AG08395 (cell line): ENCODE measurements at regions not wholly inside any gene's neighbourhood (a gene's known extent, or its start where the extent isn't known, plus 50 kb on each side); places are given as distances from the start of the nearest gene placed in this dataset.
"Not testable (repeated sequence)": the region's sequence is repeated elsewhere in the genome, so short reads cannot be mapped to it uniquely, and the experiment has no call there.

Experiments
- DNase-seq: peaks from one replicate; pipeline ENCODE4 v3.0.0; 2012; ENCODE audit warnings: mixed read lengths, low spot score

GRCh38 chr4:189823591-189823990 lies 117.1 kb upstream of the FRG1 start:
- no peak for DNase-seq

- DNase-seq: no peak
These were observed 115.2 kb upstream of the FRG1 start for GRCh38 chr4:189825466-189825865.

- no peak for DNase-seq
These were observed 114.0 kb upstream of the FRG1 start for GRCh38 chr4:189826657-189827056.

GRCh38 chr4:189828081-189828697 lies 112.5 kb upstream of the FRG1 start:
- DNase-seq: no peak

GRCh38 chr4:189832528-189832927 lies 108.1 kb upstream of the FRG1 start:
- DNase-seq: no peak

- no peak for DNase-seq
These were observed 106.1 kb upstream of the FRG1 start for GRCh38 chr4:189834616-189835015.

- DNase-seq: no peak
These were observed 105.2 kb upstream of the FRG1 start for GRCh38 chr4:189835505-189835904.

- no peak for DNase-seq
These were observed 103.2 kb upstream of the FRG1 start for GRCh38 chr4:189837471-189837870.

GRCh38 chr4:189838821-189839497 lies 101.7 kb upstream of the FRG1 start:
- peak; percentile 4 for DNase-seq

GRCh38 chr4:189840356-189840755 lies 100.3 kb upstream of the FRG1 start:
- no peak for DNase-seq

- no peak for DNase-seq
These were observed 97.2 kb upstream of the FRG1 start for GRCh38 chr4:189843413-189844009.

GRCh38 chr4:189845145-189845846 lies 95.4 kb upstream of the FRG1 start:
- no peak for DNase-seq

GRCh38 chr4:189846094-189846493 lies 94.6 kb upstream of the FRG1 start:
- DNase-seq: not testable (repeated sequence)

GRCh38 chr4:189846608-189847007 lies 94.1 kb upstream of the FRG1 start:
- DNase-seq: not testable (repeated sequence)

GRCh38 chr4:189848672-189849071 lies 92.0 kb upstream of the FRG1 start:
- DNase-seq: not testable (repeated sequence)

GRCh38 chr4:189850239-189850856 lies 90.3 kb upstream of the FRG1 start:
- no peak for DNase-seq

- no peak for DNase-seq
These were observed 82.2 kb upstream of the FRG1 start for GRCh38 chr4:189858435-189858834.

GRCh38 chr4:189861101-189861500 lies 79.6 kb upstream of the FRG1 start:
- no peak for DNase-seq

GRCh38 chr4:189869236-189869635 lies 71.4 kb upstream of the FRG1 start:
- DNase-seq: no peak

- no peak for DNase-seq
These were observed 70.0 kb upstream of the FRG1 start for GRCh38 chr4:189870511-189871234.

- DNase-seq: no peak
These were observed 66.1 kb upstream of the FRG1 start for GRCh38 chr4:189874591-189874990.

GRCh38 chr4:189881190-189881589 lies 59.5 kb upstream of the FRG1 start:
- not testable (repeated sequence) for DNase-seq
